Activated B cell treated with CpG ODN at 0.5 μM for 24 hours (primary cell): ENCODE measurements at regions not wholly inside any gene's neighbourhood (a gene's known extent, or its start where the extent isn't known, plus 50 kb on each side); places are given as distances from the start of the nearest gene placed in this dataset.

ENCODE experiments used
- ATAC-seq: fragments of 200-7000 bp; cut with Tn5 transposase; one replicate; pipeline ENCODE4 v1.10.0; 2021; ENCODE audit warnings: low read depth, mild to moderate bottlenecking, moderate library complexity
- CTCF ChIA-PET: fragments of 350-600 bp; sonication (Branson Sonifier 250); formaldehyde crosslinking; loops from one replicate; lab custom pipeline; 2021; ENCODE audit warnings: antibody characterized with exemption; lab: Charles Lee
- POLR2A ChIA-PET: fragments of 350-600 bp; sonication (Branson Sonifier 250); formaldehyde crosslinking; loops from one replicate; lab custom pipeline; 2021; ENCODE audit warnings: antibody characterized with exemption; lab: Charles Lee
- DNase-seq: peaks from one replicate; pipeline ENCODE4 v3.0.0; 2022
- H3K27ac Mint-ChIP-seq: one replicate; pipeline ENCODE4 v1.8.0; 2020; ENCODE audit warnings: mixed read lengths
- H3K27me3 Mint-ChIP-seq: one replicate; pipeline ENCODE4 v1.8.0; 2021; ENCODE audit warnings: mixed read lengths
- H3K36me3 Mint-ChIP-seq: one replicate; pipeline ENCODE4 v1.8.0; 2021; ENCODE audit warnings: low read depth, mixed read lengths
- H3K4me1 Mint-ChIP-seq: one replicate; pipeline ENCODE4 v1.8.0; 2021; ENCODE audit warnings: mixed read lengths
- H3K4me3 Mint-ChIP-seq: one replicate; pipeline ENCODE4 v1.8.0; 2020; ENCODE audit warnings: mild to moderate bottlenecking, mixed read lengths
- H3K9me3 Mint-ChIP-seq: one replicate; pipeline ENCODE4 v1.8.0; 2020; ENCODE audit warnings: mixed read lengths
- intact Hi-C: fragments of 100-400 bp; cut with micrococcal nuclease; formaldehyde crosslinking; loops from one replicate; pipeline ENCODE4 v1.15.1; 2024
- TF ChIP-seq, protein P1 (sequence below): fragments of 200-600 bp; IDR thresholded peaks from one replicate; pipeline ENCODE4 v1.8.0; 2022; ENCODE audit warnings: antibody characterized with exemption, mild to moderate bottlenecking

- no peaks in the 10 kb centered on the region for H3K36me3 Mint-ChIP-seq
- POLR2A ChIA-PET = no interaction called here
These were observed 323.5 kb upstream of the SKOR2 start for GRCh38 chr18:47574966-47575365.

DNA sequence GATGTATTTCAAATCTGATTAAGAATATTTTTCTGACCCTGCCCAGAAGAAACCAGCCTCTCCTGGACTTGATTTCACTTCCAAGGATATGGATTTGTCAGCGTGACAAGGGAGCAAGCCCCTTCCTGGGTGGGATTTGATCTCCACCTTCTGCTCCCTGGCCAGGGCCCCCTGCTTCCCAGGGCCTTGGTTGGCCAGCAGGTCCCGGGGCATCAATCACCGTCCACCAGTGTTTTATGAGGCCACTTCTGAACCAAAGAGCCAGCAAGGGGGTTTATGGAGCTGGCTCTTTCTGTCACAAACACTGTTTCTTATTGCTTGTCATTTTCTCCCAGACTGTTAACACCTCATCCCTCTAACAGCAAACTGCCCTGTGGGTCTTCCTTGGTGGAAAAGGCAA, 320.5 kb upstream of the SKOR2 start:
- intact Hi-C loops = no loop called here
- peaks cover 18% of the 10 kb centered on the region for H3K27me3 Mint-ChIP-seq
- H3K27ac Mint-ChIP-seq = no peak overlapping the region
- no peak overlapping the region for H3K4me3 Mint-ChIP-seq
- TF ChIP-seq, protein P1, sequence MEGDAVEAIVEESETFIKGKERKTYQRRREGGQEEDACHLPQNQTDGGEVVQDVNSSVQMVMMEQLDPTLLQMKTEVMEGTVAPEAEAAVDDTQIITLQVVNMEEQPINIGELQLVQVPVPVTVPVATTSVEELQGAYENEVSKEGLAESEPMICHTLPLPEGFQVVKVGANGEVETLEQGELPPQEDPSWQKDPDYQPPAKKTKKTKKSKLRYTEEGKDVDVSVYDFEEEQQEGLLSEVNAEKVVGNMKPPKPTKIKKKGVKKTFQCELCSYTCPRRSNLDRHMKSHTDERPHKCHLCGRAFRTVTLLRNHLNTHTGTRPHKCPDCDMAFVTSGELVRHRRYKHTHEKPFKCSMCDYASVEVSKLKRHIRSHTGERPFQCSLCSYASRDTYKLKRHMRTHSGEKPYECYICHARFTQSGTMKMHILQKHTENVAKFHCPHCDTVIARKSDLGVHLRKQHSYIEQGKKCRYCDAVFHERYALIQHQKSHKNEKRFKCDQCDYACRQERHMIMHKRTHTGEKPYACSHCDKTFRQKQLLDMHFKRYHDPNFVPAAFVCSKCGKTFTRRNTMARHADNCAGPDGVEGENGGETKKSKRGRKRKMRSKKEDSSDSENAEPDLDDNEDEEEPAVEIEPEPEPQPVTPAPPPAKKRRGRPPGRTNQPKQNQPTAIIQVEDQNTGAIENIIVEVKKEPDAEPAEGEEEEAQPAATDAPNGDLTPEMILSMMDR = no peak
- H3K4me1 Mint-ChIP-seq = no peaks in the 10 kb centered on the region
- CTCF ChIA-PET = no interaction called here
- no peaks in the 10 kb centered on the region for H3K9me3 Mint-ChIP-seq
- DNase-seq (no peak), ATAC-seq (no peak)
- POLR2A ChIA-PET = no interaction called here
- no peaks in the 10 kb centered on the region for H3K36me3 Mint-ChIP-seq

More at GRCh38 chr18:47574966-47575365, 323.5 kb upstream of the SKOR2 start:
- intact Hi-C loops = no loop called here
- DNase-seq (no peak), ATAC-seq (no peak)
- Mint-ChIP-seq H3K27me3 (peaks cover 18% of the 10 kb centered on the region), H3K27ac (no peak overlapping the region), H3K9me3 (no peaks in the 10 kb centered on the region), H3K4me3 (no peak overlapping the region), H3K4me1 (no peaks in the 10 kb centered on the region)
- CTCF ChIA-PET = no interaction called here
- TF ChIP-seq, protein P1 = no peak

GRCh38 chr18:47566809-47567208, 315.3 kb upstream of the SKOR2 start:
- ATAC-seq = no peak
- peaks cover 7% of the 10 kb centered on the region for H3K9me3 Mint-ChIP-seq
- no peak for DNase-seq
- POLR2A ChIA-PET = no interaction called here
- H3K4me1 Mint-ChIP-seq = no peaks in the 10 kb centered on the region
- no peak overlapping the region for H3K27ac Mint-ChIP-seq
- no peak overlapping the region for H3K4me3 Mint-ChIP-seq
- peaks cover 18% of the 10 kb centered on the region for H3K27me3 Mint-ChIP-seq
- TF ChIP-seq, protein P1 = no peak
- no peaks in the 10 kb centered on the region for H3K36me3 Mint-ChIP-seq
- CTCF ChIA-PET = no interaction called here
- intact Hi-C loops = no loop called here

DNA sequence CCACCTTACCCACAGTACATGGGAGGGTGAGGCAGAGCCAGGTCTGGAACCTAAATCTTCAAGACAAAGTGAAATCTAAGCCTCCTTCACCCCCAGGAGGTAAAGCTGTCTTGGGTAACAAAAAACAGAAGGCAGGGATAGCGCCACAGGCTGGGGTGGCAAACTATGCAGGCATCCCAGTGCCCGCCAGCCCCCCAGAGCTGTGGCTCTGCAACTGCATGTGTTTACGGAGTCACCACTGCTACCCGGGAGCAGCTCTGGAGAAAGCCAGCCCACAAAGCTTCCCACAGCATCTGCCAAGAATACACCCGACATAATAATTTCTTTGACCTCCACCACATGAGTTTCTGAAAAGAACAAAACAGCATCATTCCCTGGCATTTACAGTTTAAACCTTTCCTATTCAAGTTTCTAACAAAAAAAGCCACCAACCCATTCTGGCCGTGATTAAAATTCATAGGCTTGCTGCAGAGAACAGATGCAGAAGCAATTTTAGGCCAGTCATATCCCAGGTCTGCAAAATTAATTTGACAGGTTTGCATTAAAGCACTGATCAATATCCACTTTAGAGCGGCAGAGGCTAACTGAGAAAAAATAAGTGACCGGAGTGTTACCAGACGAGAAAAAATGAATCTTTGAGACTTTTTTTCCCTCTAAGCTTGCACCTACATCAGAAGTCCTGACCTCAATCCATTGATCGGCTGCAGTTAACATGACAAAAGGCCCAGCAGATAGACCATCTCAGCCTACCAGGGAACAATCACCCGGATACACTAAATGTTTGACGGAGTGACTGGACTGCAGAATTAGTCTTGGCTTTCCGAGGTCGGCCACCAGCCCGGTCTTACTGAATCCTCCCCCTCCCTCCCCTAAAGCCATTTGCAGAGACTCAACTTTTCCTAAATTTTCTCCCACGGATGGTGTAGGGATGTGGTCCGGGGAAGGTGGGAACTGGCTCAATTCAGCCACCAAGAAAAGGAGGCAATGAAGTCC, 309.6 kb upstream of the SKOR2 start:
- ATAC-seq (no peak), DNase-seq (no peak)
- POLR2A ChIA-PET = no interaction called here
- H3K27me3 Mint-ChIP-seq = peaks cover 24% of the 10 kb centered on the region
- intact Hi-C loops = no loop called here
- CTCF ChIA-PET = no interaction called here
- no peak overlapping the region for H3K4me3 Mint-ChIP-seq
- H3K4me1 Mint-ChIP-seq = peaks cover 6% of the 10 kb centered on the region
- H3K9me3 Mint-ChIP-seq = peaks cover 4% of the 10 kb centered on the region
- H3K27ac Mint-ChIP-seq = no peak overlapping the region
- H3K36me3 Mint-ChIP-seq = no peaks in the 10 kb centered on the region
- TF ChIP-seq, protein P1 = no peak

GRCh38 chr18:47558110-47558750, 306.8 kb upstream of the SKOR2 start:
- H3K4me3 Mint-ChIP-seq = no peak overlapping the region
- ChIA-PET POLR2A (no interaction called here), CTCF (no interaction called here)
- H3K27me3 Mint-ChIP-seq = peaks cover 24% of the 10 kb centered on the region
- no peak overlapping the region for H3K27ac Mint-ChIP-seq
- peaks cover 6% of the 10 kb centered on the region for H3K4me1 Mint-ChIP-seq
- TF ChIP-seq, protein P1 = no peak
- ATAC-seq (no peak), DNase-seq (no peak)
- intact Hi-C loops = no loop called here
- no peaks in the 10 kb centered on the region for H3K36me3 Mint-ChIP-seq
- H3K9me3 Mint-ChIP-seq = no peaks in the 10 kb centered on the region
